Stimulated activated CD8-positive, alpha-beta memory T cell treated with anti-CD3 and anti-CD28 coated beads, Interleukin-7, amount 100 ng/mL, for 4 hours (primary cell): ENCODE measurements at regions not wholly inside any gene's neighbourhood (a gene's known extent, or its start where the extent isn't known, plus 50 kb on each side); places are given as distances from the start of the nearest gene placed in this dataset.

Experiments used
- DNase-seq, 2 donors: peaks; one replicate each; pipeline ENCODE4 v3.0.0-alpha.2; 2020; ENCODE audit warnings: low read depth in 2 of 2

DNA sequence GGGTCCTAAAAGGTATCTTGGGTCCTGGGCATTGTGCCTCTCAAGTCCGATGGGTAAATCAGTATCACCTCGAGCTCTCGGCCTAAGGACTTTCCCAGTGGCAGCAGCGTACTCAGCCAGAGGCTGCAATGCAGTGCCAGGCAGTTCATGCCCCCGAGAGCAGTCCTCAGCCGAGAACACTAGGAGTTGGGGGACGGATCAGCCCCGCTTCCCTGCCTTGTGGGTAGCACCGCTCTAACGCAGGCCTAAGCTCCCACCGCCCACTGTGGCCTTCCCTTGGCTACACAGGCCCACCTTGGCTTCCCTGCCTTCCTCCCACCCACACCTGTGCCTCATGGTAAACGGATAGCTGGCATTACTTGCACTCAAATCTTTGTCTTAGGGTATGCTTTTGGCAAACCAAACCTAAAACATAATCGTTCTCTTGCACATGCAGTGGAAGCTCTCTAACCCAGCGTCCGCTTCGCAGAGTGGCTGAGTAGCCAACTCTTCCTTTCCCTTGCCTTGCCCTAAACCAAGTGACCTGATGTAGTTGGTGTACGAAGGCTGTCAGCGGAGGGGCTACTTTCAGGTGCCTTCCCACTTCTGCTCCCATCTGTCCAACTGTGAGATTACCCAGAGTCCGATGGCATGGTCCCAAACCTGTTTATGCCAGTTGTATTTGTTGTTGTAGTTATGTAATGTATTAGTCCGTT, 73.2 kb upstream of the CHST15 start:
- DNase-seq: no peak

DNA sequence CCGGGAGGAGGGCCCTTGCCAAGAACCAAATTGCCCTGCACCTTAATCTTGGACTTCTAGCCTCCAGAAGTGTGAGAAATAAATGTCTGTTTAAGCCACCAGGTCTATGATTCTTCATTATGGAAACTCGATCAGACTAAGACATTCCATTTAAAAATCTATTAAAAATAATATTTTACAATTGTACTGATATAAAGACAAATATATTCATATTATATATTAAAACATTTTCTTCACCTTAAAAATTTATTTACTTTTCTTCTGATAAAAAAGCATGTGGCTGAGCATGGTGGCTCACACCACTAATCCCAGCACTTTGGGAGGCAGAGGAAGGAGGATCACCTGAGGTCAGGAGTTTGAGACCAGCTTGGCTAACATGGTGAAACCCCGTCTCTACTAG, 72.4 kb upstream of the CHST15 start:
- DNase-seq: no peak

DNA sequence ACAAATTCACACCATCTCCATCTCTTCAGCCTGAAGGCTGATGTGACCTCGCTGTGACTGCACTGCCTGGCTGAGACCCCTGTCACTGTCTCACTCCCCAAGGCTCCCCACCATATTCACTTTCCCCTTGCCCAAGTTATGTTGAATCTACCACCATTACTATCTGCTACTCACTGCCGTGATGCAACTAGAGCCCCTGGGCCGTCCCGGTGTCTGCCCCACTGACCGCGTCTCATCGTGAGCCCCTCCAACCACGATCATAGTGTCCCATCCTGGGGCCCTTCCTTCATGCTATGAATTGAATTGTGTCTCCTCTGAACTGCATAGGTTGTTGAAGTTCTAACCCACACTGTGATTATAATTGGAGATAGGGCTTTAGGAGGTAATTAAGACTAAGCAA, 71.9 kb upstream of the CHST15 start:
- DNase-seq: no peak

DNA sequence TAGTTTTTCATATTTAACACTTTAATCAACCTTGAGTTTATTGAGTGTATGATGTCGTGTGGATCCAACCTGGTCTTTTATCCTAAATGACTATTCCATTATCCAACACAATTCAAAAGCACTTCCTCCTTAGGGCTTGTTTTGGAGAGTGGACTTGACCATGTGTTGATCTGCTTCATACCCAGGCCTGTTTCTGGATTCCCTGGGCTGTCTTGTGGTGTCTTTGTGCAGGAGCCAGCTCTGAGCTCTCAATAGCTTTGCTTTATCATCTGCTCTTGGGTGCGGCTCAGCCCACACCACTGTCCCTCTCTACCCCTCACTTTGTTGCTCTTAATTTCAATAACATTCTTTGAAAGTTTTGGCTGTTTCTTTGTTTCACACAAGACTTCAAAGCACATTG, 70.9 kb upstream of the CHST15 start:
- DNase-seq: no peak

DNA sequence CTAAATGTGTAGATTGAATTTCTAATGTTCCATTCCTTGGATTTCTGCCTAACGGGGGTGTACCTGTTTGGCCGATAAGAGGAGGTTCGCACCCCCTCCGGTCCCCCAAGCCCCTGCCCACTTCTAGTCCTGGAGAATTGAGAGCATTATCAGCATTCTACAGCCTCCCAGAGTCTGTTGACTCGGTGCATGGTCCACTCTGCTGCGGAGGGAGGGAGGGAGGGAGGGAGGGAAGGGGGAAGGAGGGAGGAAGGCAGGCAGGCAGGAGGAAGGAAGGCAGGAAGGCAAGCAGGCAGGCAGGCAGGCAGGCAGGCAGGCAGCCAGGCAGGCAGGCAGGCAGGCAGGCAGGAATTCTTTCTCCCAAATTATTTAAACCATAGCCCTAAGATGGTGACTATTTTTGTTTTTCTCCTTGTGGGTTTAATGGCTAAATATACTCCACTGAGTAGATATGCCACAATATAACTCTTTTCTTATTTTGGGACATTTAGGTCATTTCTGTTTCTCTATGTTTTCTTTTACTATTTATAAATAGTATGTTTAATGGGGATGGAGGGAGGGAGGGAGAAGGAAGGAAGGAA, 69.5 kb upstream of the CHST15 start:
- DNase-seq: no peak

DNA sequence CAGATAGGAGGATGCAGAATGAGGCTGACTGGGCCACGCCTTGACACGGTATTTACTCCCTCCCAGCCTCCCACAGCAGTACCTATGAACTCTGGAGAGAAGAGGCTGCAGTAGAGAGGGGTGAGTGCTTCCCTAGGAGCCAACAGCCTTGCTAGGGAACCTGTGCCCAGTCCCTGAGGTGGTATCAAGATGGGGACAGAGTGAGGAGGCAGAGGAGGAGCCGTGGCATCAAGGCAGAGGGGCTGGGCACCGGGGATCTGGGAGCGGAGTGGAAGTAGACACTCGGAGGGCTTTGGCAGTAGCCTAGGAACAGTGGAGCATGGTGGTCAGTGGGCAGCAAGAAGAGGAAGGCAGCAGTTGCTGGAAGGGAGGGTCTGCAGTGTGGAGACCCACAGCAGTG, 68.7 kb upstream of the CHST15 start:
- DNase-seq: no peak

DNA sequence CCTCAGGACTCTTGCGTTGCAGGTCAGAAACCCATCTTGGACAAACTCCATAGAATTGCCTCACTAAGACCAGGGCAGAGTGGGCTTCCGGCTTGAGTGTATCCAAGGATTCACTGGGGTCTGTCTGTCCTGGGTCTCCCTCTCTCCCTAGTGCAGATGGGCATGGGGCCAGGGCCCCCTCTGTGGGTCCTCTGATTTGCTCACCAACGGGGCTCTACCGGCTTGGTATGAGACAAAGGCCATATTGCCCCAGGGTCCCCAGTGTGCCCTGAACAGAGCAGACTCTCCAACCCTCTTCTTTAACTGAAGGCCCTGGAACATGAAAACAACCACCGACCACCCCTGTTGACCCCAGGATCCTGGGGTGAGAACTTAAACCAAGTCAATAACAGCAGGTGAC, 68.2 kb upstream of the CHST15 start:
- no peak for DNase-seq

DNA sequence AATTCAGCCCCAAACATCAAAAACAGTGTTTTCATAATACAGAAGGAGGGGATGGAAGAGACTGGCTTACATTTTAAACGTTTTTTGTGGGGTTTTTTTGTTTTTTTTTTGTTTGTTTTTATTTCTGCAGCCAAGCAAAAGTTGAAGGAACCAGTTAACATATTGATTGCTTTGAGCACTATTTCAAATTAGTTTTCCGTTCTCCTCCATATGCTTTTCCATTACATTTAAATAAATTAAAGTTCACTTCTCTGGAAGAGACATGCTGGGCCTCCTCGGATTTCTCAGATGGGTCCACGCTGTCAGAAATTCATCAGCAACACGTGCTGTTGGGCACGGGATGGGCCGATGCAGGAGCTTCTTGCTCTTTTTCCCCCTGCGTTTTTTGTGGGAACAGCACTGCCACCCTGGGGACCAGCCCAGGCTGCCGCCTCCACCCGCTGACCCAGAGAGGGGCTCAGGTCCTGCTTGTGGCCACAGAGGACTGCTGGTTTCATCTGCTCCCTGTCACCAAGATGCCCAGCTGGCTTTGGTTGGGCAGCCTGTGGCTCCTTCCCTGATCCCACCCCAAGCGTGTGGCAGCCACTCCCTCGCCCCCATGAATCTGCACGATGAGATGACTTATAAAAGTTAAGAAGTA, 67.7 kb upstream of the CHST15 start:
- no peak for DNase-seq

DNA sequence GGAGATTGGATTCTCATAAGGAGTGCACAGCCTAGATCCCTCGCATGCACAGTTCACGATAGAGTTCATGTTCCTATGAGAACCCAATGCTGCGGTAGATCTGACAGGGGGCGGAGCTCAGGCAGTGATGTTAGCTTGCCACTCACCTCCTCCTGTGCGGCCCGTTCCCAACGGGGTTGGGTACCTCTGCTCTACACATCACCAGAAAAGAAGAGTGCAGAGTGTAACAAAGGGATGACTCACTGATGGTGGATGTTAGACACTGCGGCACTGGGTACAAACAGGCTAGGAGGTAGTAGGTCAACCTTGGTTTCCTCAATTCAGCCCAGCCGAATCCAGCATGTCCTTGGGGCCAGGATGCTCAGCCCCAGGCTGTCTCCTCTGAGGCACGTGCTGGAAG, 66.8 kb upstream of the CHST15 start:
- no peak for DNase-seq

DNA sequence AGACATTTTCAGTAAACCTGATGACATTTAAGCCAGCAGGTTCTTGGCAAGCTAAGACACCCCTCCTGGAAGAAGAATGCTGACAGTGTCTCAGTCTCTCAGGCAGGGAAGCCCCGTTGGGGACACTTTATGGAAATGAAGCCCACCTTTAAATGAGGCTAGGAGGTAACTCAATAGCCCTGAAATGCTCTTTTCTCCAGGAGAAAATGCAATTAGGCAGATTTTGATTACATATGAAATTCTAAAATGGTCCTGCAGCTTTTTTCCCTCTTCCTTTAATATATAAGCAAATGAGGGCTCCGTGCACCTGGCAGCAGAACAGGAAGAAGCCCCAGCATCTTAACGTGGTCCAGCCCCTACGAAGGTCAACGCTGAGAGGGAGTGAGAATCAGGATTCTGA, 65.8 kb upstream of the CHST15 start:
- DNase-seq: no peak

DNA sequence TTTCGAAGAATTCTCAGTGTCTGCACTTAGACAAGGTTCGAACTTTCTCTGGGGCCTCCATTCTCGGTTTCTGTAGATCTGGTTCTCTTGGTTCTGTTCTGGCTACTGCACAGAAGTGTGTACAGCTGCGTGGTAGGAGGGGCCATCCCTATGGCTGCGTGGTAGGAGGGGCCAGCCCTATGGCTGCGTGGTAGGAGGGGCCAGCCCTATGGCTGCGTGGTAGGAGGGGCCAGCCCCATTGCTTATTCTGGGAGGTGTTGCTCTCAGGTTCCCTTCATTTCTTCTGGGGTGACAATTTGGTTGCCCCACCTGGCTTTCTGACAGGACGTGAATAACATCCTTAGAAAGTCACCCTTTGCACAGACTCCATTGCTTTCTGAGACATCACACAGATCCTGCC, 65.2 kb upstream of the CHST15 start:
- DNase-seq: no peak

DNA sequence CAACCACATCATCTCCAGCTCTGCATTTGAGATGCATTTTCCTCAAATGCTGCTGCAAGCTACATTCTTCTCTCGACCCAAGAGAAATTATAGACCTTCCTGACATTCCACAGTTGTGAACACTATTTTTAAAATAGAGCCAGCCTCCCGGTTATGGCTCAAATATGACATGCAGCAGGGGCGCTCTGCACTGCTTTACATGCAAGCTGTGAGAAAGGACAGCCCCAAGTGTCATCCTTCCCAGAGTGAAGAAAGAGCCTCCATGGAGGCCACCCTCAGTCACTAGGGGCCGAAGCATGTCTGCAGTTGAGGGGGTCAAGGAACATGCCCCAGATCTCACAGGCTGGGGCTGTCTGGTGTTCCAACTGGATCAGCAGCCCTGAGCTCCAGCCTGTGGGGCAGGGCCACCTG, 63.9 kb upstream of the CHST15 start:
- DNase-seq: no peak

DNA sequence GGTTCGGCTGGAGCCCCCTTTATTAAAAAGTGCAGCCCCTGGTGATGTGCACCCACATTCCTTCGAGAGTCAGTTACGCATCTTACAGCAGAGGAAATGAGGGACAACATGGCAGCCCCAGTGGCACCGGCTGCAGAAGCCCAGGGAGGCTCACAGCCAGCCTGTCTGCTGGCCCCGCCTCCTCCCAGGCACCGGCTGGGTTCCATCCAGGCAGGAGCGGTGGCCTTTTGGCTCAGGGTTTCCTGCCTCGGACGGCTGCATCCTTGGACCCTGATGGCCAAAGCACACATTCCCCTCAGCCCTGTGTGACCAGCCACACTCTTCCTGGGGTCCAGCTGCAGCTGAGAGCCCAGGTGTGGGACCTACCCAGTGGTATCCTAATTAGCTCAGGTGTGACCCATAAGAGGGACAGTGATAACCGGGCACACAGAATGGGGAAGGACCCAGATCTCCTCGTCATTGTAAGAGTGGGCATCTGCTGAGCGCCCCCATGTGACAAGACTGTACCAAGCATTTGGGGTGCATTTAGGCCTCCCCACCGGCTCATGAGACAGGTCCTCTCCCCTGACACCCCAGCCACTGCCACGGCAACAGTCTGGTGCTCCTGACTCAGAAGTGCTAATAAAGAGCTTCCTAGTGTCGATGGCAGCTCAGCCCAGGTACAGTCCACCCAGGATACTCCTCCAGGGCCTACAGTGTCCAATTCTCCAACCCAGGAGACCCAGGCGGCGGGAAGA, 63.3 kb upstream of the CHST15 start:
- no peak for DNase-seq

DNA sequence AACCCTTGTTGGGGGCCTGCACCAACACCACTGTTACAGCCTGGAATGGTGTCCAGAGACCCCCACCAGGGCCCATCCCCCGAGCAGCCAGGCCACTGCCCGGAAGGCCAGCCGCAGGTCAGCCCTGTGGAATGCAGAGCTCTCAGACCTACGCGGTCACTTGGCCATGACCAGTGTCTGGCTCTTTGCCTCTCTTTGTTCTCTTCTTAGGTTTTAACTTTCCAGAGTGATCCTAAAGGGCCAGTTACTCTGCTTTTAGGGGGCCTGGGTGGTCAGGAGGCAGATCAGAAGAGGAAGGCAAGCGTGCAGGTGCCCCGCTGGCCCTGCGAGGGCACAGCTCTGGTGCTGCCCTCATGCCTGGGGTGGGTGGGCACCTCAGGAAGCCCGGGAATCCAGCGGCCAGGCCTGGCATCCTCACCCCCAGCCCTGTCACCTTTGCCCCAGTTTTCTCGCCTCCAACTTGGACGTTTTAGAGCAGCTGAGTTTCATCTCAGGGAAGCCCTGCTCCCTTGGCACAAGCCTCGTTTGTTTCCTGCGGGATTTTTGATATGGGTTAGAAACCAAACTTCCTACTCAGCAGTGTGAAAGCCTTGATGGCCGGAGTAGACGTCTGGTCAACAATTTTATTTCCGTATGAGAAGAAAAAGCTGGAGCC, 62.5 kb upstream of the CHST15 start:
- no peak for DNase-seq

DNA sequence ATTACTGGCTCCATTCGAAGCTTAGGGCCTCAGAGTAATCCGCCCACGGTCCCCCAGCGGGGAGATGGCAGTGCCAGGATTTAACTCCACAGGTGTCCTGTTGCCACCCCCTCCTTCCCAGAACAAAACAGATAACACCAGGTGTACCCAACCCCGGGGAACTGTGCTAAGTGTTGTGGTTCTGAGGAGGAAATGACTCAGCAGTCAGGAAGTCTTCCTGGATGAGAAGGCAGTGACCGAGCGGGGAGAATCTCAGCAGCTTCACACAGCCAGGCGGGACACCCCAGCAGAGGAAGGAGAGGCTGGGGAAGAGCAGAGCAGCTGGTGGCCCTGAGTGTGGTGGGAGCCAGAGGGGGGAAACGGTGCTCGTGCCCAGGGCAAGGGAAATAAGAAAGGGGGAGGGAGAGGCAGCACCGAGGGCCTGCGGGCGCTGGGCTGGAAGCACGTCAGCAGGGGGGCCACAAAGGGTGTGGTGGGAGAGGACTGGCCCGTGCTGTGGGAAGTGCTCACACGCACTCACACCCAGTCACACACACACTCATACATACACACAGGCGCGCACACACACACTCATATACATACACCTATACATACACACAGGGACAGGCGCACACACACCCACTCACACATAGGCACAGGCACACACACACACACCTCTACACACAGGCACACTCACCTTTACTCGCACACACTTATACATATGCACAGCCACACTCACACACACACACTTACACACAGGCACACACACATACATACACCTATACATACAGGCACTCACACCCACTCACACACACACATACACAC, 59.8 kb upstream of the CHST15 start:
- no peak for DNase-seq

DNA sequence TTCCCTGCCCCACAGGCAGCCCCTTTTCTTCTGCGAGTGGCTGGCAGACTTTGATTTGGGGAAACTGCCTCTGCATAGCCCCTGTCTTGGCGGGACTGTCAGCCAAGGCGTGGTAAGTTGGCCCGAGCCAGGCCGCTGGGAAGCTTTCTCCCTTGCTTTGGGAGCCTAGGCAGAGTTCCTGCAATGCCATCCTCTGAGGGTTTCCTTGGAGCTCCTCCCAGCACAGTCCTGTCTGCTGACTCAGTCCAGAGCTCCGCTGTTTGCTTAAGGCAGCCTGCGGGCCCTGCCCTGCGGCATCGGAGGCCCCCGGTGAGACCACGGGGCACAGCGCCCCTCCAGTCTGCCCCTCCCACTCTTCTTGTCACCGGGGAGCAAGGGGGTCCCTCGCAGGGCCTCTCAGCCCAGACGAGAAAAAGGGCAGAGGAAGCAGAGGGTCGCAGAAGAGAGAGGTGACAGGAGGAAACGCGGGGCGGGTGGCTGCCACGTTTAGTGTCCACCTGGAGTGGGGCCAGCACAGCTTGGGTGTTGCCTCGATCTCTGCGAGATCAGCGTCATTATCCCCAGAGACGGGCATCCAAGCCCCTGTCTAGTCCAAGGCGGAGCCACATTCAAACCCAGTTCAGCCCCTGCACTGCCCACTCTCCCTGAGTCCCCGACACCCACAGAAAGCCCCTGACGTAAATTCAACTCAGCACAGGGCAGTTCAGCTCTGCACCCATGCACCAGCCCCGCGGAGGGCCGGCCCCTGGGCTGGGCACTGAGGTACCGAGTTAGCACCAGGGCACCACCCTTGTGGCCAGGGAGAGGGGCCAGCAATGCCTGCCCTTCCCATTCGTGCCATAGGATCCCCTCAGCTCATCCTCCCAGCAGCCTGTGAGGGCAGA, 59.0 kb upstream of the CHST15 start:
- no peak for DNase-seq

DNA sequence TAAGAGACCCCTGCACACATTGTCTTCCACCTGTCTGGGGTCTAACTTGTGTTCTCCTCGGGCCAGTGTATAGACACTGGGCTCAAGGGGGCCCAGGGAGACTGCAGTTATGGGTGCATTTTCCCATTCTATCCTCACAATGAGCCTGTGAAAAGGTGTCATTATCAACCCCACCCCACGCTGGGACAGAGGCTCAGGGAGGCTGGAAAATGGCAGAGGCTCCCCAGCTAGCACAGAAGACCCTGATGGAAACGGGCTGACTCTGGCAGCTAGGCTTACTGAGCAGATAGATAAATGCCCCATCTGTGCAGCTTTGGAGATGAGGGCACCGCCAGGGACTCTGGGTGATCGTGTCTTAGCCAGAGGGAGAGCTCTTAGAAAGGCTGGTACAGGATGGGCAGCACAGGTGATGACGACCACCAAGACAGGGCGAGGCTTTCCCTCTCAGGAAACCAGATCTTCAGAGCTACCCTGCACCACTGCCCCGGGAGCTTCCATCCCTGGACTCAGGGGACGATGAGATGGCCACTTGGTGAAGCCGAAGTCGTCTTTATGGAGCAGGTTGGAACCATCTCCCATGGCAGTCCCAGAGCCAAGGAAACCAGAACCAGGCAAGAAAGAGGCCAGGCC, 58.2 kb upstream of the CHST15 start:
- no peak for DNase-seq

DNA sequence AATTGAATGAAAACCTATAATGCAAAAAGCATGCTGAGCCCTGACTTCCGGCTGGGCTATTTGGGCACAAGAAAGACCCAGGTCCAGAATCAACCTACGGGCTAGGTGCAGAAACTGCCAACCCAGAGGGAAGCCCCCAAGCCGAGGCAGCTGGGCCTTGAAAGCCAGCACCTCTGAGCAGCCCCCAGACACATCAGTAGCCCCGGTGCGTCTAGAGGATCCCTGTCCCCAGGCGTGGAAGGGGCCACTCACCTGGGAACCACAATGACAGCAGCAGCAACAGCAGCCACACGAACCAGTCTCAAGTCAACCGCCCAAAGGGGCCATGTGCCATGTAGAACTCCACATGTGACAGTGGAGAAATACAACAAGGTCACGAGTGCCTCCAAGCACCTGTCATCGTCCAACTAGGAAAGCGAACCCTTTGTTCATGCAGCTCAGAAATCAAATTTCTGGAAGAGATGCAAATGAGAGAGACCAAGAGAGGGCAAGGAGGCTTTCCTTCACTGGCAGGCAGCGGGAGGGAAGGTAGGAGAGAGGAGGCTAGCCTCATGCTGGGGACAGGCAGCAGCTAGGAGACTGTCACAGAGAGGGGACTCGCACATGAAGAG, 57.5 kb upstream of the CHST15 start:
- no peak for DNase-seq

DNA sequence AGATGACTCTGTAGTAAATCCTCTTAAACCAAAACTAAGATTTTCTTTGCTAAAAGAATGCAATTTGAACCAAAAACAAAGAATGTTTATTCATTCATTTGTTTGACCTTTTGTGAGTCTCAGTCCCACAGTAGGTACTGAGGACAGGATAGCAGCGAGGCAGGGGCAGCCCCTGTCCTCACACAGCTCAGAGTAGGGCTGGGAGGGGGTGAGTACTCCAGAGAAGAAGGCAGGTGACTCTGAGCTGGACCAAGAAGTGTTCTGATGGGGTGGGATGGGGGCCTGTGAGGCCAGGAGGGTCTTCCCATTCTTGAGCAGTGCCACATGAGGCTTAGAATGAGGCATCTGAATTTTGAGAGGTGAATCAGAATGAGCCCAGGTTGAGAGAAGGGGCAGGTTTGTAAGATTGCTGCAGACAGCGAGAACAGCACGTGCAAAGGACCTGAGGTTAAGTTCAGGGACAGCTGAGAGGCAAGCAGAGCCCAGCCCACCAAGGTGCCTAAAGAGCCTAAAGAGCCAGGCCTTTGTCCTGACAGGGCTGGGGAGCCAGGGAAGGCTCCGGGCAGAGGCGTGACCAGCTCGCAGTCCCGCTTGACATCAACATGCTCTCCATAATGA, 56.9 kb upstream of the CHST15 start:
- no peak for DNase-seq
